ENCODE measurements at regions not wholly inside any gene's neighbourhood (a gene's known extent, or its start where the extent isn't known, plus 50 kb on each side); places are given as distances from the start of the nearest gene placed in this dataset.

DNA sequence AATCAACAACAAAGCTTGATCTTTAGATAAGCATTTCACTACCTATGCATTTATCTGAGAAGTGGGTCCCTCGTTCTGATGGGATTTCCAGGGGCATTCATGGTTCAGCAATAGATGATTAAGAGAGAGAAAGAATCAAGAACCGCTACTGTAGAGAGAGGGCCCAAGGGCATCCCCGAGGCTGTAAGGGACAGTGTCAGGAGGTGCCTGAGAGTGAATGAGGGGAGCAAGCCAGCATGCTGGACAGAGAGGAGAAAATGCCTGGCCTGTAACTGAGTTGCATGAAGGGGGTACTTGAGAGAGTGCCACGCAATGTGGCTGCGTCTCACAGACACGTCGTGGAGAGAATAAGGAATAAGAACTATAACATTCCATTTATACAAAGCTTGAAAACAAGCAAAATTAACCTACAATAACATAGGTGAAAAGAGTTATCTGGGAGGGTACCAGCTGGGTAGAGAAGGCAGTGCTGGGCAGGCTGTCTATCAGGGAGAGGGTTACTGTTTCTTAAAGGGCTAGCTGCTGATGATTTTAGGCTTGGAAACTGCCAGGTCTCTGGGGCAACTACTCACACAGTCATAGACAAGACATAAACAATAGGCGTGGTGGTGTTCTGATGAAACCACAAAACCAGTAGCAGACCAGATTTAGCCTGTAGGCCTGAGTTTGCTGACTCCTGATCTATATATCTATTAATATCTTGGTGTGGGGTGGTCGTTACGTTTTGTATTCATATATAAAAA lies 374.6 kb upstream of the CFAP20DC start:
- TF ChIP-seq, protein P1, sequence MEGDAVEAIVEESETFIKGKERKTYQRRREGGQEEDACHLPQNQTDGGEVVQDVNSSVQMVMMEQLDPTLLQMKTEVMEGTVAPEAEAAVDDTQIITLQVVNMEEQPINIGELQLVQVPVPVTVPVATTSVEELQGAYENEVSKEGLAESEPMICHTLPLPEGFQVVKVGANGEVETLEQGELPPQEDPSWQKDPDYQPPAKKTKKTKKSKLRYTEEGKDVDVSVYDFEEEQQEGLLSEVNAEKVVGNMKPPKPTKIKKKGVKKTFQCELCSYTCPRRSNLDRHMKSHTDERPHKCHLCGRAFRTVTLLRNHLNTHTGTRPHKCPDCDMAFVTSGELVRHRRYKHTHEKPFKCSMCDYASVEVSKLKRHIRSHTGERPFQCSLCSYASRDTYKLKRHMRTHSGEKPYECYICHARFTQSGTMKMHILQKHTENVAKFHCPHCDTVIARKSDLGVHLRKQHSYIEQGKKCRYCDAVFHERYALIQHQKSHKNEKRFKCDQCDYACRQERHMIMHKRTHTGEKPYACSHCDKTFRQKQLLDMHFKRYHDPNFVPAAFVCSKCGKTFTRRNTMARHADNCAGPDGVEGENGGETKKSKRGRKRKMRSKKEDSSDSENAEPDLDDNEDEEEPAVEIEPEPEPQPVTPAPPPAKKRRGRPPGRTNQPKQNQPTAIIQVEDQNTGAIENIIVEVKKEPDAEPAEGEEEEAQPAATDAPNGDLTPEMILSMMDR (IDR thresholded peaks at IDR 0.05; ENCODE audit: low read depth, low read length): no peak
- H3K27me3 ChIP-seq (ENCODE audit: insufficient read depth, low read depth, severe bottlenecking): no peaks in the 10 kb centered on the region
- no peak overlapping the region for H3K4me3 ChIP-seq (ENCODE audit: low read depth, low read length)
- no peak overlapping the region for H3K27ac ChIP-seq
- no peaks in the 10 kb centered on the region for H3K36me3 ChIP-seq
- no peaks in the 10 kb centered on the region for H3K9me3 ChIP-seq (ENCODE audit: severe bottlenecking)
- DNase-seq: no peak

DNA sequence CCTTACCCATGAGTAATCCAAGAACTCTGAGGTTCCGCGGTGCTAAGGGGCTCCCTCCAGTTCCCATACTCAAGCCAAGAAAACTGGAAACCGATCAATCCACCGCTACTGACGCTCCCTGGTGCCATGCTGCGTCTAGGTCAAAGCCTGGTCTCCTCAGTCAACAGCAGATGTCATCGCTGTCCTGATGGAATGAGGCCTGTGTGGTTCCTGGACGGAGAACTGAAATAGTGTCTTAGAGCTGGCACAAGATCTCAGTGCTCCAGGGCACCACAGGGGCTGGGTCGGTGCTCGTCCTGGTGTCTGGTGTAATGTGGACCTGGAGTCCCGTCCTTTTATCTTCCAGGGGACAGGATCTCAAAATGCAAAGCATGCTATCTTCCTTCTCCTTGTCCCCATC lies 373.9 kb upstream of the CFAP20DC start:
- Histone ChIP-seq H3K36me3 (no peaks in the 10 kb centered on the region), H3K27me3 (ENCODE audit: insufficient read depth, low read depth, severe bottlenecking) (no peaks in the 10 kb centered on the region), H3K27ac (no peak overlapping the region), H3K9me3 (ENCODE audit: severe bottlenecking) (no peaks in the 10 kb centered on the region), H3K4me3 (ENCODE audit: low read depth, low read length) (no peak overlapping the region)
- TF ChIP-seq, protein P1 (IDR thresholded peaks at IDR 0.05; ENCODE audit: low read depth, low read length): 0 out of 2 replicates have a peak, but pooled peaks have one; percentile 15
- DNase-seq: no peak

DNA sequence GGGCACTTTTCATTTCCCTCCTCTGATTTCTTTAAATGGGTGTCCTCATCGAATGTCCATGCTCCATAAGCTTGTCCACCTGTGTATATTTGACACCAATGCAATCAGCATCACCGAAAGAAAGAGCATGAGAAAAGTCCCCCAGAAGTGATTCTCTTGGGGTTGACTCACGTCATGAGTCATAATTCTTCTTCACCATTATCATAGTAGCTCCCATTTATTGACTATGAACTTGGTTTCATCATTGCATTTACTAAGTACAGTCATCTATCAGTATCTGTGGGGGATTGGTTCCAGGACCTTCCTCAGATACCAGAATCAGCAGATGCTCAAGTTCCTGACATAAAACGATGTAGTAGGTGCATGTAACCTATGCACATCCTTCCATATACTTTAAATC lies 372.5 kb upstream of the CFAP20DC start:
- TF ChIP-seq, protein P1 (IDR thresholded peaks at IDR 0.05; ENCODE audit: low read depth, low read length): no peak
- H3K4me3 ChIP-seq (ENCODE audit: low read depth, low read length): no peak overlapping the region
- no peaks in the 10 kb centered on the region for H3K36me3 ChIP-seq
- DNase-seq: no peak
- H3K27me3 ChIP-seq (ENCODE audit: insufficient read depth, low read depth, severe bottlenecking): no peaks in the 10 kb centered on the region
- H3K9me3 ChIP-seq (ENCODE audit: severe bottlenecking): no peaks in the 10 kb centered on the region
- no peak overlapping the region for H3K27ac ChIP-seq

DNA sequence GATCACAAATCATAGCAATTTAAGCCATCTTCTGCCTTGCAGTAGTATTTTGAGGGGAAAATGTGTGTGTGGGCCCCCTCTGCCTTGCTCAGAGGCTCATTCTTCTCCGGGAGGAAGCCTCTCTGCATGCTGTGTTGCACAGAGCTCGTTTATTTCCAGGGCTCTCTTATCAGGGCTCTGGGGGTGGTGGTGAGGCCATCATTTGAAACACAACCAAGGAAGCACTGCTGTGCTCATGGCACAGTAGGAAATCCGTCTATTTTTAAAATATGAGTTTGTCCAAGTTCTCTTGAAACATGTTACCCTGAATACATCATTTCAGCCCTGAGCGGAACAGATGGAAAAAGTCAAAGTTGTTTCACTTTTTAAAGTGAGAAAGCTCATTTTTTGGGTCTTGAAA lies 369.0 kb upstream of the CFAP20DC start:
- Histone ChIP-seq H3K9me3 (ENCODE audit: severe bottlenecking) (no peaks in the 10 kb centered on the region), H3K36me3 (no peaks in the 10 kb centered on the region), H3K27me3 (ENCODE audit: insufficient read depth, low read depth, severe bottlenecking) (no peaks in the 10 kb centered on the region), H3K4me3 (ENCODE audit: low read depth, low read length) (no peak overlapping the region), H3K27ac (no peak overlapping the region)
- DNase-seq: no peak
- TF ChIP-seq, protein P1 (IDR thresholded peaks at IDR 0.05; ENCODE audit: low read depth, low read length): no peak

DNA sequence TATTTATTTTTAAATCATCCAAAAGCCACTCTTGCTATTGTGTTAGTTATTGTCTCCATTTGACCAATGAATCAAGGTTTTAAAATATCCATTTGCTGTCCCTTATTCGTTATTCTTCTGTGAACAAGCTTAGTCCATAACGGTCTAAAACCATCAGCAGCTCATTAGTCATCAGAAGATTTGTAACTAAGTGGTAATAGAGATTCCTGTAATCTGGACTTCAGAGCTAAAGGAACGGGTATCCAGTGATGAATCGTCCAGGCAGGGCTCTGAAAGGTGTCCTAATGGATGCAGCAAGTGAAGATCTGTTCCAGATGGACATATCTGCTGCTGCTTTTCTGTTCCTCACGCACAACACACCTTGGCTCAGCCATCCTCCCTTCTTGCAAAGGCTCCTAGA lies 362.7 kb upstream of the CFAP20DC start:
- H3K4me3 ChIP-seq (ENCODE audit: low read depth, low read length): no peak overlapping the region
- TF ChIP-seq, protein P1 (IDR thresholded peaks at IDR 0.05; ENCODE audit: low read depth, low read length): no peak
- no peaks in the 10 kb centered on the region for H3K27me3 ChIP-seq (ENCODE audit: insufficient read depth, low read depth, severe bottlenecking)
- H3K27ac ChIP-seq: no peak overlapping the region
- no peaks in the 10 kb centered on the region for H3K36me3 ChIP-seq
- DNase-seq: no peak
- no peaks in the 10 kb centered on the region for H3K9me3 ChIP-seq (ENCODE audit: severe bottlenecking)

DNA sequence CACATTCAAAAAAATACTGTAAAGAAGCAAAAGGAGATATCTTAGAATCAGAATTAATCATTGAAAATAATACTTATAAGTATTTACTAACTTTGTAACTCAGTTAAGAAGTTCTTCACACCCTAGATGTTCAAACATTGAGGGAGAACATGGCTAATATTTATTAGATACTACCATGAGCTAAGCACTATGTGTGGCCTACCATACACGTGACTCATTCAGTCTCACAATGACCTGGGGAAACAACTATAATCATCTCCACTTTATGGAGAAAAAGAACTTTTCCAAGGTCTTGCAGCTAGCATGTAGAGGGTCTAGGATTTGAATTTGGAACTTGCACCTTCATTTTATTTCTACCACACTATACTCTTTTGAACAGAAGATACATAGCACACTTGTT lies 361.9 kb upstream of the CFAP20DC start:
- Histone ChIP-seq H3K36me3 (no peaks in the 10 kb centered on the region), H3K27me3 (ENCODE audit: insufficient read depth, low read depth, severe bottlenecking) (no peaks in the 10 kb centered on the region), H3K4me3 (ENCODE audit: low read depth, low read length) (no peak overlapping the region), H3K9me3 (ENCODE audit: severe bottlenecking) (no peaks in the 10 kb centered on the region), H3K27ac (no peak overlapping the region)
- no peak for DNase-seq
- TF ChIP-seq, protein P1 (IDR thresholded peaks at IDR 0.05; ENCODE audit: low read depth, low read length): no peak

Measured in WERI-Rb-1 (cell line).